HG03378 (cell line): ENCODE measurements at regions not wholly inside any gene's neighbourhood (a gene's known extent, or its start where the extent isn't known, plus 50 kb on each side); places are given as distances from the start of the nearest gene placed in this dataset.
"Not testable (repeated sequence)": the region's sequence is repeated elsewhere in the genome, so short reads cannot be mapped to it uniquely, and the experiment has no call there.

Experiments used
- ATAC-seq: cut with Tn5 transposase; IDR thresholded peaks from one replicate; pipeline ENCODE4 v1.9.1; 2021; ENCODE audit warnings: mild to moderate bottlenecking, moderate library complexity; ENCODE audit not compliant: unreplicated experiment

DNA sequence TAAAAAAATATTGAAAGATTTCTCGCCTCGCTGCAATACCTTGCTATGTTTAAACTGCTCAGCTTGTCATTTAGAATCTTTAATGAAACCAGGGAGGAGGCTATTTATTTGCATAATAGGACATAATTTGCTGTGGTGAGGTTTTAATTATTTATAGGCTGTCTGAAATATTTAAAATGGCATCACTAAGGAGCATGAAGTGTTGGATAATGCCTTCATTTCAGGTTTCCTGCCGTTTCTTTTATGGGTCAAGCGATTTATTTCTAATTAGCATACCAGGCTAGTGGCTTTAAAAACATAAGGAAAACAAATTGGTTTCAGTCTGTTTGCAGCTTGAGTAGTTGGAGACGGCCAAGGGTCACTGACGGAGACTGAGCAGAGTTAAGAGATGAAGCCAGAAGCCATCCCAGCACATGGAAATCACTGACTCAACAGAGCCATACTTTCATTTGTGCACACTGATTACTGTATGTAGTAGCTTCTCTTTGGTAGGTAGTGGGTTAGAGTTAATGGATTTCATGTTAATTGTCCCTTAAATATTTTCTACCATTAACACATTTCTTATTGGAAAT, 1962.4 kb upstream of the TENM3 start:
- ATAC-seq = no peak

DNA sequence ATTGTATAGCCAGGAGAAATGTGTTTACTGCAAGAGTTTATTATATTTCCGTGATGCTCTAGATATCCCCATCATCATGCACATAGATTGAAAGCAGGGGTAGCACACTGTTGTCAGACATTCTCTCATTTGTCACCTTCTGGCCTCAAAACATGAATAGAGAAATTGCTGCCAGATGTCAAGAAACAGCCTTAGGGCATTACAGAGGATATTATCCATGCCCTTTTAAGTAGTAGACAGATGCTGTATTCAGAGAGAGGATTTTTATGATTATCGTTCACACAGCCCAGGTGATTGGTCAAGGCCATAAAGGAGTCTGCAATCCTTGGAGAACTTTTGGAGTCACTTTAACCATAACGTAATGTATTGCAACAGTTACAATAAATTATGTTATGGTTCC, 1961.5 kb upstream of the TENM3 start:
- ATAC-seq = no peak

DNA sequence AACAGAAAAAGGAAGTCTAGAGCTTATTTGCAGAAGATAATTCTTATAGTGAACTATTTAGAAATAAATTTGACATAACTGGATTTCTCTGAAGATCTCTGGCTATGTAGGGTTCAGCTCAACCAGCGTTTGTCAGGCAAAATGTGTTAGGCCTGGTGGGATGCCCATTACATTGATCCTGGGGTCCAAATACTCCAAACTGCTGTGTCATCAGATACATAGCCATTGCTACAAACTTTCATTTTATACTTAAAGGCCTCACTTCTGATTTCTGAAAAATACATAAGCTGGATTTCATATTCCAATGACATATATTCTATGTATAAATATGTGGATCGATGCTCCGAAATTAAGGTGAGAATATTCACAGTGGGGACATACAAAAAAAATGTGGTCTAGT, 1958.9 kb upstream of the TENM3 start:
- ATAC-seq = no peak

DNA sequence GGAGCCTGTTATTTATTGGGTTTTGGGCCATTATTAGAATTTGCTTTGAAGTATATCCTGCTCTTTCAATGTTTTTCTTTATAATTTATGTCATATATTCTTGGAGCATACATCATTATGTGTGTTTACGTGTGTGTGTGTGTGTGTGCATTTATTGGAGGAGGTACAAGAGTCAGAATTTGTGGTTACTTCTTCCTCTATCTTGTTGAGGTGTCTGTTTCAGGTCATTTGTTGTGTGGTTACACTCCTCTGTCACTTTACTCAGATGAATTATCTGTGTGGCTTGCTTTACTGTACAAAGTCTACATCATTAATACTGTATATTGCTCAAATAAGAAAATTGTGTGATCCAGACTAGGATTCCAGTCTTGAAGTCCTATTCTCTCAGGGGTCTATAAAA, 1957.4 kb upstream of the TENM3 start:
- ATAC-seq = no peak

DNA sequence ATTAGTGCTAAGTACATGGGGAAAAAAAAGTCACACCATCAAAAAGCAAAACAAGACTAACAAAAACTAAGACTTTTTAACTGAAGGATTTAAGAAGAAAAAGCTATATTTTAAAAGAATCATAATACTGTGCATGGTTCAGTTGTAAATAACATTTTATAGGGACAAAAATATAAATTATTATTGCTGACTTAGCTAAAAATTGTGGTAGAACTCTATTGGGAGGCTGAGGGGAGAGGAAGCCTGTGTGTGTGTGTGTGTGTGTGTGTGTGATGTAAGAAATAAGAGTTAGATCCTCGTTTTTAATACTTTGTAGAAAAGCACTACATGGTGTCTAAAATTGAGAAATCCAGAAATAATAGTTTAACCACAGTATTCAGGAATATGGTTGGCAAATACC, 1950.9 kb upstream of the TENM3 start:
- no peak for ATAC-seq

DNA sequence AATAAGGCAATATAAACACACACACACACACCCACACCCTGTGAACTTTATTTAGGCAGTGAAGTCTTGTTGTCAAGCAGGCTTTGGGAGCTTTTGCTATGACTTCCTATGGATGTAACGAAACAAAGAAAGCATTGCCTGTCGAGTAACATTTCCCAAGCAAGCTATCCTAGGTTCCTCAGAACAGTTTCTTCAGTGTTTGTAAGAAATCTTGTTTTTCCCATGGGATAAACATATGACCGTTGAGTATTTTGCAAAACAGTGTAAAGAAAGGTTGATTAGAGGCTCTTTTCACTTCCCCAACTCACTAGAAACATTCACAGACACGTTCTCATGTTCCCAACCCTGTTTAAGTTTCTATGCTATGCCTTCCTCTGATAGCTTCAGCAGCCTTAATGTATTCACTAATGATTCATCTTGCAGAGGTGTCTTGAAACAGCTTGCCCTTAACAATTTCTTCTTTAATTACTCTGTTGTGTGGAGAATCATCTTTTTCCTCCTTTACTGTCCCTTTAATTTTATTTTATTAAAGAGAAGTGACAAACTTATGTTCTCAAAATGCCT, 1947.1 kb upstream of the TENM3 start:
- no peak for ATAC-seq

DNA sequence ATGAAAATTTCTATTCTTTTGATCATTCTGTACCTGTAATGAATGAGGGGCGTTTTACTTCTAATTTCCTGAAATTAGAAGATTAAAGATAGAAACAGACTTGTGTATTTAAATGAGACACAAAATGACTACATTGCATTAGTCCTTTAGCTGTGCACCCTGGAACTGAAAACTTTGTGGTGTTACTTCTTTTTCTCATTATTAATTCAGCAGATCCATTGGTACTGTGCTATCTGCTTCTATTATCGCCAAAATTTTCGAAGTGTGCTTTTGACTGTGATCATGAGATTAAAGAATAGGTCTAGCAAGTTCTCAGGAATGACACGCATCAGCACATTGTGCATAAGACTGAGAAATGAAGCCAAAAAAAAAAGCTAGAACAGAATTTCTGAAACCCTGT, 1938.9 kb upstream of the TENM3 start:
- ATAC-seq = no peak

GRCh38 chr4:180310616-180311015, 1932.6 kb upstream of the TENM3 start:
- ATAC-seq = no peak

DNA sequence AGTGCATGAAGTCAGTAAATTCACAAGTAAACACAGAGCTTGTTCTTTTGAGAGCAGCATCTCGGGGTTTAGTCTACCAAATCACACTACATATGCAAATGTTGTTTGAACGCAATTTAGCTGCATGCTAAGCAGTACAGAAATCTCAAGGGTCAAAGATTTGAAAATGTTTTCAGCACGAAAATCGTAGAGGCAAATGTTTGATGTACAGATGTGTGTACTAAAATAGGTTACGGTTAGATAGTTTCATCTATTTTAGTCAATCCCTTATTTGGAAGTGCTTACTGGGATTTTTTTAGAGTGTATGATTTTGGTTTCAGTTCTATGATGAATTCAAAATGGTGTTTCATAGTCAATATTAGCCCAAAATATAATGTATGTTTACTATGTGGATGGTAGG, 1928.2 kb upstream of the TENM3 start:
- no peak for ATAC-seq

DNA sequence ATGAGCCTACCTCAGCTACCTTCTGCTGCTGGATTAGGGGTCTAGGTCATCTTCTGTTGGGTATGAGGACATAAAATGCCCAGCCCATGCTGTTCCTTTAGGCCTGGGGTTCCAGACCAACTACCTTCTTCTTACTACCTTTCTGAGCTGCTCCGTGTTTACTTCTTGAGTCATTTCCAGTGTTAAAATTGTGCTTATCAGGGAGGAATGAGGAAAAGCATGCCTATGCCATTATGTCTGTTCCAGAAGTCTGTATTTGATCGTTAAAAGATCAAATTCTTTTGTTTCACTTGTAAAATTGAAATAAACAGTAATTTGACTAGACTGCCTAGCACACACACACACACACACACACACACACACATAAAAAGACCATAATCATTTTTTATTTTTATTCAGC, 1912.7 kb upstream of the TENM3 start:
- no peak for ATAC-seq

DNA sequence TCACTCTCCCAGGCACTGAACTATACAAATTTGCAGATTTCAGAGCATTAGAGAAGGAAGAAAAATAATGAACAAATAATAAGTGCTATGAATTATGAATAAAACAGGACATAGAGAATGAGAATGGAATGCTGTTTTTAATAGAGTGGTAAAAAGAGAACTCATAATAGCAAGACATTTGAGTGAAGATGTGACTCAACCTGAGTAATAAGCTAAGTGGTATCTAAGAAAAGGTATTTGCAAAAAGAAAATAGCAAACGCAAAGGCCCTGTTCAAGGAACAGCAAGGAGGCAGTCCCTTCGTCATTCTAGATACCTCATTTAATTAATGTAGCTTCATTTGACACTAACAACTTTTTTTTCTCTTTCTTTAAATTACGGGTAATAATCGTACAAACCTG, 1910.0 kb upstream of the TENM3 start:
- ATAC-seq = no peak

DNA sequence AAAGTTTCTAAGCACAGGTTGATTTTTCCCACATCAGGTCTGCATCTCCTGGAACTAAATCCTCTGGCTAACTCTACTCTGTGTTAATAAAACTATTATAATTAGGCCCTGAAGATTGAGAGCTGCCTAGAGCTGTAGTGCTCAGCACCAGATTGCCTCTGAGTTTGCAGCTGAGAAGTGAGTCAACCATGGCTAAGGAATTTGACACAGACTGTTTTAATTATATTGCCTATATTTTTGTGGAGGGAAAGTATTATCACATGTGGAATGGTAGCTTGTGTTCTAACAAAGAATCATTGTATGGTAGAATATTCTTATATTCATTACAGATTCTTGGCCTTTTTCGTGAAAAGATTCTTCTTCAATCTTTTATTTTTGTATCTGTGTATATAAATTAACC, 1907.6 kb upstream of the TENM3 start:
- no peak for ATAC-seq

DNA sequence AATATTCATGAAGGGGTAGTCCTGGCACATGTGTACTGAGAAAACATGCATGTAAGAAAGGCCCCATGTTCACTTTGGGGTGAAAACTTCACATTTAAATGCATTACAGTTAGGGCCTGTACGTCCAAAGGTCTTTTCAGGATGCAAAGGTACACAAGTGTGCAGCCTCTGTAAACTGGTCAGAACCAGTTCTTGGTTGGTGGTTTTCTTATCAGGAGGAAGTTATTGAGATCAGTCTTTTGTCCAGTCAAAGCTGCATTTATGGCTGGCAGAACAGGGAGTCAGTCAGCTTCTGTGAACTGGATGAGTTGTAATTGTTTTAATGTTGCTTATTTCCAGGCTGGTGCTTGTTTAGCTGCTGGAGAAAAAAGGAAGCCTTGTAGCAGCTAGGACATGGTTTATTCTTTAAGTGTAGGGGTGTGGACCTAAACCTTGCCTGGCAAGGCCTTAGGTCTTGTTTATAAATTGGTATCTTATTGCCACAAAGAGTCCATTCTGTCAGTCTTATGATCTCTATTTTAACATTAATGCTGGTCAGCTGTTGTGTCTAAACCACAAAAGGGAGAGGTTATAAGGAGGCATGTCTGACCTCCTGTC, 1906.6 kb upstream of the TENM3 start:
- ATAC-seq = no peak

DNA sequence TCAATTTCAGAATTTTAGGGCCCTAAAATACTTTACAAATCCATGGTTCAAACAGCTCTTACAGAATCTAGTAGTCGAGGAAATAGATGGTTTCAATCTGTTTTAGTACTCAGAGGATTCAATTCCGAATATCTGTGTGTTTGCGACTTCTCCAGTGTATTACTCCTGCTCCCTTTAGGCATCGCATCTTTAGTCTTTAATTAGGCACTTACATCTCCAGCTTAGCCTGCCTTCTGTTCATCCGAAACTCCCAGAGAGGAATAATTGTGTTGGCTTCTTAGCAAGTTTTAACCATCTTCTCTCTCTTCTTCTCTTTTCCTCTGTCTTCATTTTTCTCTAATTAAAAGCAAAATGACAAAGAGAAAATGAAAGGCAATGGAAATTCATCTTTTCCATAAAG, 1901.3 kb upstream of the TENM3 start:
- ATAC-seq = no peak

DNA sequence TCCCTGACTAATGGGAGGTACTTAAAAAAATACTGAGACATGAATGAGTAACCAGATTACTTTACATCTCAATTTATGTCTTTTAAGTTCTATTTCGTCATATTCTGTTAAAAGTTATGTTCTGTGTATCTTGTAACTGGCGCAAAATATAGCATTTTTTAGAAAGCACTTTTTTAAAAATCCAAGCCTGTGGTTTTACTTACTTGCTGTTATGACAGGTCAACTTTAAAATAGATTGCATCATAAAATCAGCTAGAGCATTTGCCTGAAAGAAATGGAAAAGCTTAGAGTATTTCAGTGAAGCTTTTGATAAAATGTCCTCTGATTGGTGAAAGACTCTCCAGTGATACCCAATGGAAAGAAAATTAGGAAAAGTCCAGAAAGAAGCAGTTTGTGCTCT, 1892.3 kb upstream of the TENM3 start:
- ATAC-seq = no peak

DNA sequence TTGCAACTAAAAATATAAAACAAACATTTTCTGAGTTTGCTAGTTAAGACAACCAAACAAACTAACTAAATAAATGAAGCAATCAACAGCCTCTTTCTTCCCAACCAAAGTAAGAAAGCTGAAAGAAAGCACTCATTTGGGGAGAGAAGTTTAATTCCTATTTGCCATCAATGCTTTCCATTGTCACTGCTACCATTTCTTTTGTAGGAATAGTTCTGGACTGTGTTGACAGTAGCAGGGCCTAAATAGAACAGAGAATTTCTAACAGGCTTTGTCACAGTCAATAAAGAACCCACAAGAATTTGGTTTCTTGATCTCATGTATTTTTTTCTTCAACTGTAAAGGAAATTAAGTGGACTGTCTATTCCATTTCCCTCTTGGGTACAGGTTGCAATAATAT, 1886.4 kb upstream of the TENM3 start:
- ATAC-seq = no peak

DNA sequence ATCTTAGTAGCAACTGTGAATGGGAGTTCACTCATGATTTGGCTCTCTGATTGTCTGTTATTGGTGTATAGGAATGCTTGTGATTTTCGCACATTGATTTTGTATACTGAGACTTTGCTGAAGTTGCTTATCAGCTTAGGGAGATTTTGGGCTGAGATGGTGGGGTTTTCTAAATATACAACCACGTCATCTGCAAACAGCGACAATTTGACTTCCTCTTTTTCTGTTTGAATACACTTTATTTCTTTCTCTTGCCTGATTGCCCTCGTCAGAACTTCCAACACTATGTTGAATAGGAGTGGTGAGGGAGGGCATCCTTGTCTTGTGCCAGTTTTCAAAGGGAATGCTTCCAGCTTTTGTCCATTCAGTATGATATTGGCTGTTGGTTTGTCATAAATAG, 1883.1 kb upstream of the TENM3 start:
- not testable (repeated sequence) for ATAC-seq

- no peak for ATAC-seq
These were observed 1879.4 kb upstream of the TENM3 start for GRCh38 chr4:180363815-180364214.

DNA sequence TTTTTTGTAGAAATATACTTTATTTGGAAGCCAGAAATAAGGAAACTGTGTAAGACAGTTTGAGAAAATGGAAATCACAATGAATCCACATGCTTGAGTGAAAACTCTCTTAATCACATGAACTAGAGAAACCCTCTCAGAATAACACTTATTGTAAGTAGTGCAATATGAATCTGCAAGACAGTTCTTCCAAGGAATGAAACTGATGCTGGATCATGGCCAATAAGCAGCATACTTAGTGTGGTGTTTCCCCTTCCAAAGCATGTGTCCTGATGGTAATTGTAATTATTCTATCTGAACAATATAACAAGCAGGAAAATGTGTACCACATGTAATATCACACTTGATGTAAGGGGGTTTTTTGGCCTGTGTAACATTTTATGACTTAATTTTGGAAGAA, 1870.5 kb upstream of the TENM3 start:
- no peak for ATAC-seq

GRCh38 chr4:180377741-180378140, 1865.5 kb upstream of the TENM3 start:
- no peak for ATAC-seq

DNA sequence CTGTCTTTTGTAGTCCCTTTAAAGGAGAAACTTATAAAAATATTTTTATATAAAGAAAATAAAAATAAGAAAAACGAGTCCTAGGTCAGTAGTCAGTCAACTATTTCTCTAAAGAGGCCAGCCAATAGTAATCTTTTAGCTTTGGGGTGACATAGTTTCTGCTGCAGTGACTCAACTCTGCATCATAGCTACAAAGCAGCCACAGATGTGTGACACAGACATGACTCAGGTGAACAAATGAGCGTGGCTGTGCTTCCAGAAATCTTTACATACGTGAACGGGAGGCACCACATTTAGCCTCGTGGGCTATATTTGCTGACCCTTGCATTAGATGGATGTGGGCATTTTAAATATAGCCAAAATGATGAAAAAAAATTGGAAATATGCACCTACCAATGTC, 1862.5 kb upstream of the TENM3 start:
- ATAC-seq = no peak

- no peak for ATAC-seq
These were observed 1851.6 kb upstream of the TENM3 start for GRCh38 chr4:180391613-180392012.

- ATAC-seq = no peak
These were observed 1848.9 kb upstream of the TENM3 start for GRCh38 chr4:180394312-180394711.
